ENCODE measurements at regions not wholly inside any gene's neighbourhood (a gene's known extent, or its start where the extent isn't known, plus 50 kb on each side); places are given as distances from the start of the nearest gene placed in this dataset.
"Not testable (repeated sequence)": the region's sequence is repeated elsewhere in the genome, so short reads cannot be mapped to it uniquely, and the experiment has no call there.

DNA sequence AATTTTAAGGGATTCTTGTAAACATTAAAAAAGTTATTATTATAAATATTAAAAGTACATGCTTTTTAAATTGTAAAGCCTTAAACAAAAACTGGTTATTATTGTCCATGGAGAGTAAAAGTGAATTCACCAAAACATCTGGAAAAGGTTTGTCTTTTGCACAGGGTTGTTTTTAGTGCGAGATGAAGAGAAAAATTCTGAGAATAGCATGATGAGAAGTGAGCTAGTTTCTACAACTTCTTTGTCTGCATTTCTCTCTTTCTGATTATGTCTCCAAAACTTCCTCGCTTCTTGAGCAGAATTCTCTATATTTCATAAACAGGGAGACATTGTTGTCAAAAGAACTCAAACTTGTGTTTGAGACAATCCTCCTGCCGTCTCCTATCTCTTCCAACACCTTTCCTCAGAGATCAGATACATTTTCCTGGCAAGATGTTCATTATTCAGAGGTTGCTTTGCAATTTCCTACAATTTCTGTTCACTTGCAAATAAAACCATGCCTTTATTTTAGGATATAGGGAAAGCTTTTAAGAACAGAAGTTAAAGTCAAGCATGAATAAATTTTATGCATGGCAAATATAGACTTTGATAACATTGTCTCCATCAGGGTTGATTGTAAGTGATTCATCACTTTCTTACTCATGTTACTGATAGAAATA, 372.1 kb upstream of the NPVF start:
- DNase-seq = no peak

DNA sequence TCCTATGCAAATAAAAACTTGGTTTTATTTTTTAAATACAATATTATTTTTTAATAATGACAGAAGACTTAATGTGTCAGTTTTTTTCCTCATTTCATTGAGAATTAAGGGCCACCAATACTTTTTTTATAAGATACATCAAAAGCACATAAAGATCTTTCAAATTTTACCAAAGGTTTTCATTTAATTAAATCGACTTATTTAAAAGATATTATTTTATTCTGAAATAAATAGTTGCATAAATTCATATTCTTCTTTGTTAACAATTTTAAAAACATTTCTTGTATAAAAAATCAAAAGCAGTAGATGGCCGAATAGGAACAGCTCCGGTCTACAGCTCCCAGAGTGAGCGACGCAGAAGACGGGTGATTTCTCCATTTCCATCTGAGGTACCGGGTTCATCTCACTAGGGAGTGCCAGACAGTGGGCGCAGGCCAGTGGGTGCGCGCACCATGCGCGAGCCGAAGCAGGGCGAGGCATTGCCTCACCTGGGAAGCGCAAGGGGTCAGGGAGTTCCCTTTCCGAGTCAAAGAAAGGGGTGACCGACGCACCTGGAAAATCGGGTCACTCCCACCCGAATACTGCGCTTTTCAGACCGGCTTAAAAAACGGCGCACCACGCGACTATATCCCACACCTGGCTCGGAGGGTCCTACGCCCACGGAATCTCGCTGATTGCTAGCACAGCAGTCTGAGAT, 374.6 kb upstream of the NPVF start:
- DNase-seq = not testable (repeated sequence)

DNA sequence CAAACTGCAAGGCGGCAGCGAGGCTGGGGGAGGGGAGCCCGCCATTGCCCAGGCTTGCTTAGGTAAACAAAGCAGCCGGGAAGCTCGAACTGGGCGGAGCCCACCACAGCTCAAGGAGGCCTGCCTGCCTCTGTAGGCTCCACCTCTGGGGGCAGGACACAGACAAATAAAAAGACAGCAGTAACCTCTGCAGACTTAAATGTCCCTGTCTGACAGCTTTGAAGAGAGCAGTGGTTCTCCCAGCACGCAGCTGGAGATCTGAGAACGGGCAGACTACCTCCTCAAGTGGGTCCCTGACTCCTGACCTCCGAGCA, 375.1 kb upstream of the NPVF start:
- DNase-seq = not testable (repeated sequence)

DNA sequence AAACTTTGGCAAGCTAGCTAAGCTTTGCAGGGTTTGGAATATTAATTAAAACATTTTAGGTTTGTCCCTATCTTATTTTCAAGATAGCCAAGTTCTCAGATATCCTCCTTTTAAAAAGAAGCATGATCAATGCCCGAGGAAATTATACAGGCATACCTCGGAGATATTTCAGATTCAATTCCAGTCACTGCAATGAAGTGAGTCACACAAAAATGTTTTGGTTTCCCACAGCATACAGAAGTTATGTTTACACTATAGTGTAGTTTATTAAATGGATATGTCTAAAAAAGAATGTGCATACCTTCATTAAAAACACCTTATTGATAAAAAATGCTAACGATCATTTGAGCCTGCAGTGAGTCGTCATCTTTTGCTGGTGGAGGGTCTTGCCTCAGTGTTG, 382.9 kb upstream of the NPVF start:
- DNase-seq = no peak

DNA sequence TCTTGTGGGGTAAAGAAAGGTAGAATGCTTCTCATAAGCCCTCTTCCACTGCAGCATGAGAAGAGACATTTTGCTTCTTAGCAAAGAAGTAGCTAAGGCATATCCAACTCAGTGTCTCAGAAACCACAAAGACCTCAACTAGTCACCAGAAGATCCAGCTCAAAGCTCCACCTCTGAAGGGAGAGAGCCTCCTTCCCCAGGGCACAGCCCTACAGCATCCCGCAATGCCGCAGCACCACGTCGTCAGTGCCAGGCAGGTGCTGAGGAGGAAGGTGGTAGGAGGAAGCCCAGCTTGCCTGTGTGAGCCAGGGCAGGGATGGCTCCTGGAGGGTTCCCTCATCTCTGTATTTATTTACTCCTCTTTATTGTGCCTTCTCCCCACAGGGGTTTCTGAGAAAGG, 385.6 kb upstream of the NPVF start:
- no peak for DNase-seq

DNA sequence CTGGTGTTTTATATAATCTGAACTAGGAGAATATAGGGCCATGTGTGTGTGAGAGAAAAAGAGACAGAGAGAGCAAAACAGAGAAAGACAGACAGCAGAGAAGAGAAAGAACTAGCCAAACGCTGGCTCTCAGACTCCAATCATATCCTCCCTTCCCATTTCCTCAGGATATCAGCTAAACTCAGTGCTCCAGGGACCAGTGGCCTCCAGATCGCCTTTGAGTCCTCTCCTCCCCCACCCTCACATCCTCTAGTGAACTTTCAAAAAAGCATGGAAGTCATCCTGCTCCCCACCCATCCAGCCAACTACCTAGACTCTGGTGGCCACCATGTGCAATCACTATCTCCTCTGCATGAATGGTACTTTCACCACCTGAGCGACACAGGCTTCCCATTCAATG, 386.1 kb upstream of the NPVF start:
- no peak for DNase-seq

DNA sequence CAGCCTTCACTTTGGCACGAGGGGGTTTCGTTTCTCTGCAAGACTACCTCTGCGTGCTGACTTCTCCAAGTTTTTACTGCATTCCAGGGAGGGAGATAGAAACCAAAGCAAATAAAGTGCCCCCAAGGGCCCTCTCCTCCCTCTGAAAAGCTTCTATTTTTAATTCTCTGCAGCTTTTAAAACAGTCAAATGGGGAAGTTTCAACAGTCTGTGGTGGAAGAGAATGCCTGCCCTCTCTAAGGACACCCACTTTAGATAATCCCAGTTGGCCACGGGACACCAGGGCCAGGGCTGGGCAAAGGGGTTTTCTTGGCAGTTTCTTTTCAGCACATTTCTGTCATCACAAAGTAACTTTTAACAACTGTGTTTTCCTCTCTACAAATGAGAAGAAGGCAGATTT, 386.7 kb upstream of the NPVF start:
- DNase-seq = peak; percentile 42

DNA sequence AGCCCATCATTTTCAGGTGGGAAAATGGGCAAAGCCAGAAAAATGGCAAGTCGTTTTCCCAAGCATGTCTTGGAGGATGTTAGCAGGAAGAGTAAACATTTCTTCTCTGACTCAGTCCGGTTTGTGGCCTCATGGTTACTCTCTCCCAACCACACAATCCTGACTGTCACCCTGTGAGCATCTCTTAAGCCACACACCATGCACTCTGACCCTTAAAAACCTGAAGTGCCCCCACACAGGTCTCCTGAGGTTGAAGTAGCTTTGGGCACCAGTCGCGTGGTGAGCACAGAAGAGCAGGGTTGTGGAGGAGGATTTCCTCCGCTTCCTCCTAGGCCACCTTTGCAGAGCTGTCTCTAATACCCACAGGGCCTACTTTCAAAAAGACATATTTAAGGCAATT, 387.3 kb upstream of the NPVF start:
- DNase-seq = no peak

DNA sequence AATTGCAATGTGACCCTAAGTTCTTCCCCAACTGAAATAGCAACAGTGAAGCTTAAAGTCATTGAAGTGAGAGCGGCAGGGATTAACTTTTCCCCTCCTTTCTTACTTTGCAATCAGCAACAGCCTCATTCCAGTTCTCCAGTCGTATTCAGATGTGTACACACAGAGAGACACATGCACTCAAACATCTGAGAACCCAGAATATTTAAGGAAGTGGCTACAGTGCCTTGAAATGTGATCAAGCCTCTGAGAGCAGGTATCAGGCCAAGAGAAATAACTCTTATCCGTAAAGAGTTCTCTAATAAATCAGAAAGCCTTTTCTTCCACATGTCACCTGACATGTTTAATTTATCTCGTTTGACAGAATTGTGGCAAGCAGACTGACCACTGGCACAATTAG, 388.9 kb upstream of the NPVF start:
- DNase-seq = no peak

DNA sequence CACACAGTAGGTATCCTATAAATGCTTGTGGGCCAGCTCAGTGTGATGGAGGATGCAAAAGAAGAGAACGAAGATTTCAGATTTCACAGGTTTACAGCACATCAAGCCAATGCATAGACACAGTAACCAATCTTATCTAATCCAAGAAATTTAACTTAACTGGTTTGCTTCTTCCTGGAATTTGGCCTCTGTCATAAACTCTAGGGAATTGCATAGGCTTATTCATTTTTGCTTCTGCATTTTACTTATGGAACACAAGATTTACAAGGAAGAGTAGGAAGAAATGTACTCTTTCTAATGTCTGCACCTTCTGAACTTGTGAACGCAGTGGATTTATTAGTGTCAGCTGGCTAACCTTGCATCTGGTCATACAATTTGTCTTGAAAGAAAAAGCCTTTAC, 389.4 kb upstream of the NPVF start:
- DNase-seq = no peak

DNA sequence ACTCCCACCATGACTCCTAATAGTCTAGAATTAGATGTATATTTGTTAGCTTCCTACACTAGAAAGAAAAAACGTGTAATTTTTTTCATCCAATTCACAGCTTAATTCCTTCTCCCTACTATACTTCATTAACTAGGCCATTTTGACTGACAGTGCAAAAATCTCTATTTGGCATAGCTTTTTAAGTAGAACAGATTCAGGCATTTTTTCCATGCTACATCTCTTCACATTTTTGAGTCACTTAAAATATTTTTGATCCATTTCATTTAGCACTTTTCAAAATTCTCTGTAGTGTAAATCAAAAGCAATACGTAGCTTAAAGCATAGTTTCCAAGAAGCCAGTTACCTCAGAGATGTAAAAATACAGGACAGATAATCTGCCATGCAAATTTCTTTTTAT, 391.1 kb upstream of the NPVF start:
- no peak for DNase-seq

DNA sequence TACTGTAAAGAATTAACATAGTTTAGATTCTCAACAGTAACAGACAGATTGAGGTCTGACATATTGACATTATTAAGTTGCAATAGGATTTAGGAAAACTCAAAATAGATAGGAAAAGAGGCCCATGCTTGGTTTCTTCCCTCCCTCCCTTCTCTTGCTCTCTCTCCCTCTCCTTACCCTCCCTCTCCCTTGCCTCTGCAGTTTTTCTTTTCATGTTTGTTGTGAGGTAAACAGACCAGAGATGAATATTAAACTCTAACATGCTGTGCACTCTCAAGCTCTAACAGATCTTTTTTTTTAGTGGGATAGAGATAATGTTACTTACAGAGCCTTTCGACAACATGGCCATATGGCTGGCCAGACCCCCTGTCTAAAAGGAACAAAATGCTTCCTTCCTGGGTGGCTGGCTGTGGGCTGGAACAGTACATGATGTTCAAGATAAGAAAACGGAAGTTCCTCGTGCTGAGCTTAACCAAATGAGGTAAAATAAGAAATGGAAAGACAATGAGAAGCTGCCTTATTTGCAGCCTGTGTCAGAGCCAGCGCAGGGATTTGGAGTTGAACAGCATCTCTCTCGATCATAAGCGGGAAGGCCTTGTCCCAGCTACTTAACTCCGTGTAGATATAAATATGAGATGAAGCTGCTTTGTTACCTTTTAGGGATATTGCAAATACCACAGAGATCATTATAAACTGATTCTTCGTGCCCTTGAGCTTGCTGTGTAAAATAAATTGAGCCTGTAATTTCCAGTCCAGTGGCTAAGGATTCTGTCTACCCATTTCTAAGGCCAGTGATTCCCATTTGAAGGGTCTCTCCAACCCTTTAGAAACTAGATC, 391.9 kb upstream of the NPVF start:
- no peak for DNase-seq

DNA sequence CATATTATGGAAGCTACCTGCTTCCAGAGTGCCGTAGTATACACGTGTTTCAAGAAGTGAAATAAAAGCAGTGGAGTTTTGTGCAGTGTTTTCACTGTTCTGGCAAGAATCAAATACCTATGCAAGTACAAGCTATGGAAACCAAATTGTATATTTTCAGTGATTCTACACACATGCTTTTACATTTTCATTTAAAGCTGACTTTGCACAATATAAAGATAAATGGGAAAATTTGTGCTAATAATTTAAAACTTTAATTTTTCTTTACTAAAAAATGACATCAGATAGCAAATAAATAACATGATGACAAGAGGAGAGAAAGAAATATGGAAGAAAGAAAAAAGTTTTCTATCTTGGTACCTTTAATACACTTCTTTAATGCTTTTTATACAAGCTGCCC, 393.7 kb upstream of the NPVF start:
- no peak for DNase-seq

DNA sequence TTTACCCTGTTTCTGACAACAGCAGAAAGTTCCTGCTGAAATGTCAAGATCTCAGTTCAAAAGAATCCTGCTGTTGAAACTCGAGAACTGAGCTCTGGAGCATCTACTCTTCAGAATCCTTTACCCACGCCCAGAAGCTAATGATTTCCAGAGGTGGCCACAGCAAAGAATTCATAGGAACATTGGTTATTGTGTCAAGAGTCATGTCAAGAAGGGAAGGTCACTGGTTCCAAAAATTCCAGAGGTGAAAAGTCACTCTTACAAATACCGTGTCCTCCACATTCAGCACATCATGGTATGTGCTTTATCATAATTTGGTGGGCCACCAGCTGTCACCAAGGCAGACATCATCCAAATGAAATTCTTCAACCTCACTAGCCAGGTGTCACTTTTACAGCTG, 394.4 kb upstream of the NPVF start:
- no peak for DNase-seq

DNA sequence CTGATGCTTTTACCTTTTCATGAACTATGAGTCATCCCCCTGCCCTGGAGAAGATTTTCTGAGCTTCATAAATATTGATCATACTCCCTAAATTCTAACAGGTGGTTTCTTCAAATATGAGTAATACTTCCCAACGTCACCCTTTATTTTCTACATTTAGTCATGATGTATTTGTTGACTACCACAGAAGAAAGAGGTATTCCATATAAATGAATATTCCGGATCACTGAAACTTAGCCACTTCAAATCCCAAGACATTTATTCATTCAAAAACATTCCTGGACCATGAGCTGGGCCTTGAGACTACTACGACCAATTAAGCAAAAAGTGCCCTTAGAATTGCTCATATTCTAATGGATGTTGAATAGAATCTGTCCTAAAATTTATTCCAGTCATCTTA, 395.8 kb upstream of the NPVF start:
- DNase-seq = no peak

DNA sequence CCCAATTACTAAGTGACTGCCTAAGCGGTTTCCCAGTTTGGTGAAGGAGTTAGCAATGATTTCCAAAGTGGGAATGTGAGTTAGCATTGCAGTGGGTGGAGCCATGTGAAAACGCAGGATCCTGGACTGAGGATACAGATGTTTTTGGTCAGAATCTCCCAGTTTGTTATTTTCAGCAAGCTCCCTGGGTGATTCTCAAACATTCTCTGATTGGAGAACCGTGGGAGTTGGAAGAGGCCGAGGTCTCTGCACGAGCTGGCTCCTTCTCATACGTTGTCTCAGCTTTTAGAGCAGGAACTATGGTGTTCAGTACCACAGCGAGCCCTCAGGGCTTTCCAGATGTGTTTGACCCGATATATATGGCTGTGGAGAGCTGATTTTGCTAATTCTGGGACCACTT, 396.5 kb upstream of the NPVF start:
- peak; percentile 75 for DNase-seq

DNA sequence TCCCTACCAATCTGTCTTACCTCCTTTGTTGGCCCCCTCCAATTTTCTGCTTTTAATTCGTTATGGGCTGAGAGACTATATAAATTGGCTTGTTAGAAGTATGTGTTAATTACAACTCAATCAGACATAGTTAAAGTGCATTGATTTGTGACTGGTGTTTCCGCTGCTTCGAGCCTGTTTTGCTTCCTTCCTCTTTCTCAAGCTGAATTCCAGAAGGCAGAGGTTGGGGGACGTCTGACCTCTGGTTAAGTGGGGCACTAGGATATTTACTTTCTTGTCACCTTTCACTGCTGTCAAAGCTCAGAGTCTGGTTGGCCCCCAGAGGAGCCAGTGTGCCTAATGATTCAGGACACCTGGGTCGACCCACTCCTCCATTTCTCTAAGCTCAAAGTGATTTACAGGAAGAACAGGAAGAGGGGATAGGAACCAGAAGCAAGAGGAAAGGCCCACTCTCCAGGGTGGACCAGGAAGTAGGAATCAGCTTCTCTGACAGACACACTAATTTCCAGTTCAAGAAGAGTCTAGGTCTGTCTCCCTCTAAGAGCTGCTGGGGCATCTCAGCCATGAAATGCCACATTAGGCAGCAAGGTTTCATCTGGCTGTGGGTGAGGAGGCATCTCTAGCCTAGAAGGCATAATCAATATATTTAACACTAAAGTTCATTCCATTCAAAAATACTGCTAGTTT, 397.2 kb upstream of the NPVF start:
- DNase-seq = no peak

DNA sequence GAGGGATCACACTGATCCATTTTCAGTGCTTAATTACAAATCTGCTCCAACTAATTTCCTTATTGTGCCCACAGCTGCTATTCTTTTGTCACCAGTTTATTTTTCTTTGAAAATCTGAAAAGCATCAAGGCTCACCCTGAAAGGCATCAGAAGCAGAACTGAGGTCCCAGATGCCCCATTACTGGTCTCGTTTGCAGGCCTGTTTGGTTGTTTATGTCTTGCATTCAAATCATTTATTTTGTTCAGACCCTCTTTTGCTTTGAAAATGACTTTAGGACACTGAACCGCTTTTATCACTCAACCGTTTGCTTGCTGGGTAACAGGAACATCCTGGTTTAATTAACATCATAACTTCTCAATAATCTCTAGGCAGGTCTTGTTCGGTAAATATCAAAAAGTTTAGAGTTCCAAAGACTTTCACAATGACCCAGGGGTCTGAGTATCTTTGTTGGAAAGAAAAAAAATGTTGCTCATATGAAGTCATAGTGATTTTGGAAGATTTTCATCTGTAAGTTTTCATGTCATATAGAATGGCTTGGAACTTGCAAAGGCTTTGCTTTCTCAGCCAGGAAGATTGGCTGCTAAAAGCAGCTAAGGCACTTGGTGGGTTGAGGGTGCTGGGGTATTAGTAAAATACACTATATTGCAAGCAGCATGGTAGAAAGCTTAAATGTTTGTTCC, 398.3 kb upstream of the NPVF start:
- DNase-seq = no peak

DNA sequence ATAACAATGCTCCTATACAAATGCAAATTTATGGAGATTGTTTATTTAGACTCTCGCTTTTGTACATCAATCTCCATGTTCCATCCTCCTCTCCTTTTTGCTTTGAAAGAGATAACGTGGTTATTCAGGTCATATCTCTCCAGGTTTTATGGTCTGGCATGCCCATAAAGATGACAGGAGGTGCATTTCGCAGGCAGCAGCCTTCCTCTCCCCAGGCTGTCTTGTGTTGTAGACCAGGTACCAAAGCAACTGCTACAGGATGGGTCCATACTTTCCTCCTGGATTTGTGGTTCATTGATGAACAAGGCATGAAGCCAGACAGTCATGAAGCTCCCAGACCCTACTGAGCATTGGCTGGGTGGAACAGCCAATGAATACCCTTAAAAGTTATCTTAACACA, 400.2 kb upstream of the NPVF start:
- no peak for DNase-seq

DNA sequence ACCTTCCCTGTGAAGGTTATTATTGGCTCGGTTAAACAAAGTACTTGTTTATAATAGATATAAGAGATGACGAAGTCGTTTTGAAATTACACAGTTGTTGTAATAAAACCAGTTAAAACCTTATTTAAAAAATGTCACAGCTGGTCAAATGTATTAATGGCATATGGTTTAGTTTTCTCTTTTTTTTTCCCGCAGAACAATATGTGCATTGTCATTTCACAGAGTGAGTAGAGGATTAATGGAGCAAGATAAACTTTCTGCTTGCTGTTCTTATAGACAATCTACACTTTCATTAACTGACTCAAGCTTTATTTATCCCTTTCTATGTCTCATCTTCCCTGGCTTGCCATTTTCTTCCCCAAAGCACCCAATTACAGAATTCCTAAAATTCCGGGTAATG, 404.3 kb upstream of the NPVF start:
- DNase-seq = peak; percentile 48

DNA sequence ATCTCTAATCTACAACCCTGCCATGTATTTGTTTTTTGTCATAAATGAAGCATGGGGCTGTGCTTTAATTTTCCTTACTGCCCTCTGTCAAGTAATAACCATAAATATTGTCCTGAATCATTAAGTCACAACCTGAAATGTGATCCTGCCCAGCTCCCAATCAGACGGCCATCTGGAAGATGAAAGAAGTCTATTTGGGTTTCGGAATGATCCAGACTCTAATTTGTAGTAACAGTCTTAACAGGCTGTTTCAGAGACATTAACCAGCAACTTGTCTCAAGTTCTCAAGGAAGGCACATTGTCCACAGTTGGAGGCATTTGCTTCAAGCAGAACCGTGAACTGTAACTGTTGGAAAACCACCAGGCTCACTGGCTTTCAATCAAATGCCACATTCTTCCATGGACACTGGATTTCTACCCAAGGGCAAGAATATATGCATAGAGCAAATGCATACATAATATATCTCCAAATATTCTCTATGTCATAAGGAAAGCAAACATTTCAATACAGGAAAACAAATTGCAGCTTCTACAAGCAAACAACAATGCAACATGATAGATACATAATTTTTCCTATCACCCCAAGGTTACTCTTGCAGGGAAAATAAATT, 405.2 kb upstream of the NPVF start:
- DNase-seq = peak; percentile 45

DNA sequence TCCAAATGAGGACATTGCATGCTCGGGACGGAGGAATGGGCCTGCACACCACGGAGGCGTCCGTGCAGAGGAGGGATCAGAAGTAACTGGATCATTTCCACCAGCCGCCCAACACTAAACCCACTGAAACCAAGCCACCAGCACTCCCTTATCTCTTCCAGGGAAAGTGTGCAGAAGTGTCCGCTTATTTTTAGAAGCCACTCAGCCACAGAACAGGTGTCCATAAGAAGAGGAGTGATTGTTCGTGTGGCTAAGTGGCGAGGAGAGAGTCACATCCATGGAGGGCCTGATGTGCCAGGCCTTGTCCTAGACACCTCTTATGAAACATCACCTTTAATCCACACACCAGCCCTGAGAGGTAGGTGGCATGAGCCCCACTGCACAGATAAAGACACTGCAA, 407.9 kb upstream of the NPVF start:
- peak; percentile 68 for DNase-seq
